GM12878 (cell line): ENCODE measurements at regions not wholly inside any gene's neighbourhood (a gene's known extent, or its start where the extent isn't known, plus 50 kb on each side); places are given as distances from the start of the nearest gene placed in this dataset.

Source experiments
- EP300 ChIP-seq, 2 experiments: fragments of 150-350 bp in 1 of 2; IDR thresholded peaks; 2 replicates each; pipeline ENCODE4 v1.6.1; 2011 to 2012; ENCODE audit warnings: low read depth in 2 of 2, low read length in 2 of 2, borderline replicate concordance in 1 of 2, improper control_type of control experiment in 1 of 2, inconsistent platforms in 1 of 2; ENCODE audit not compliant: control insufficient read depth in 1 of 2
- EZH2 ChIP-seq: IDR thresholded peaks from 2 replicates; pipeline ENCODE4 v1.6.1; 2012; ENCODE audit warnings: low read depth, mild to moderate bottlenecking, control low read depth, inconsistent platforms, low read length, borderline replicate concordance; ENCODE audit not compliant: control insufficient read depth
- KDM1A ChIP-seq: fragments of 200-600 bp; sonication (generic); IDR thresholded peaks from 2 replicates; pipeline ENCODE4 v1.6.1; 2016; ENCODE audit warnings: borderline replicate concordance
- MYC ChIP-seq: IDR thresholded peaks from 2 replicates; pipeline ENCODE4 v1.6.1; 2011; ENCODE audit warnings: mild to moderate bottlenecking, low read length, moderate library complexity, inconsistent platforms; ENCODE audit not compliant: insufficient read depth, insufficient replicate concordance, insufficient read length, severe bottlenecking
- NFYB ChIP-seq: IDR thresholded peaks from 2 replicates; pipeline ENCODE4 v1.6.1; 2011; ENCODE audit warnings: low read depth, mild to moderate bottlenecking, low read length, improper control_type of control experiment, moderate library complexity; ENCODE audit not compliant: insufficient read depth
- SPI1 ChIP-seq: IDR thresholded peaks from 2 replicates; pipeline ENCODE4 v1.6.1; 2011; ENCODE audit warnings: low read depth, mild to moderate bottlenecking, low read length, moderate library complexity, borderline replicate concordance; ENCODE audit not compliant: insufficient read depth
- ZNF384 ChIP-seq: IDR thresholded peaks from 2 replicates; pipeline ENCODE4 v1.6.1; 2012; ENCODE audit warnings: low read depth, mild to moderate bottlenecking, low read length, improper control_type of control experiment, borderline replicate concordance
- TF ChIP-seq, protein P1 (sequence below): IDR thresholded peaks from 2 replicates; pipeline ENCODE4 v1.6.1; 2012; ENCODE audit warnings: low read depth, low read length, improper control_type of control experiment
- TF ChIP-seq, protein P2 (sequence below), 3 experiments: IDR thresholded peaks in 2 of 3; conservative IDR thresholded peaks in 1 of 3; 2 replicates each; pipeline ENCODE4 v1.5.1; 2011; ENCODE audit warnings: low read depth in 3 of 3, low read length in 3 of 3, mild to moderate bottlenecking in 3 of 3, control low read depth in 2 of 3, moderate library complexity in 2 of 3, inconsistent platforms in 1 of 3, mixed read lengths in 1 of 3; ENCODE audit not compliant: control insufficient read depth in 2 of 3, insufficient read depth in 1 of 3; ENCODE audit errors: extremely low read depth in 1 of 3

DNA sequence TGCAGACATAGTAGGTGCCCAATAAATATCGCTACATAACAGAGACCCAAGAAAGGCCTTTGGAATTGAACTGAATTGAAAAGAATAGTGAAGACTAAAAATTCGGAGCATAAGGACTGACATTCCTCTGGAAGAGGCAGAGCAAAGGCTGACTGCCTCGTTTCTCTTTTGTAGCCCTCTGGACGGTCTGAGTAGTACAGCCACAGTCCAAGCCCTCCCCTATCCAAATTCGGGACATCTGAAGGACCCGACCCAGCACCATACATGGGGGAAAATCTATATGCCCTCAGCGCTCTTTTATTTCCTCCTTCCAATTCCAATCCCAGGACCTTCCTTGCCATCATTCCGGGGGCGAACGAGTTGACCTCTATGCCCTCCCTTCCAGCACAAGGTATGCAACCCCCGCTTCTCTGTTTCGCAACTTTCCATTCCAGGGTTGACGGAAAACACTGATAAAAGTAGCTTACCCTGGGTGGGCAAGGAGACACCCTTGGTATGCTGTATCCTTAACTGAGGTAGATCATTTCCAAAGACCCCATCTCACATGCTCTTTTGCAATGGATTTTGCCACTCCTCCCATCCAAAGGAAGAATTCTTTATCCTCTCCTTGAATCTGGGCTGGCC is 127.4 kb upstream of the MAP1LC3B2 start:
- TF ChIP-seq, protein P1, sequence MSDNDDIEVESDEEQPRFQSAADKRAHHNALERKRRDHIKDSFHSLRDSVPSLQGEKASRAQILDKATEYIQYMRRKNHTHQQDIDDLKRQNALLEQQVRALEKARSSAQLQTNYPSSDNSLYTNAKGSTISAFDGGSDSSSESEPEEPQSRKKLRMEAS = no peak
- no peak for TF ChIP-seq ZNF384
- TF ChIP-seq, protein P2, sequence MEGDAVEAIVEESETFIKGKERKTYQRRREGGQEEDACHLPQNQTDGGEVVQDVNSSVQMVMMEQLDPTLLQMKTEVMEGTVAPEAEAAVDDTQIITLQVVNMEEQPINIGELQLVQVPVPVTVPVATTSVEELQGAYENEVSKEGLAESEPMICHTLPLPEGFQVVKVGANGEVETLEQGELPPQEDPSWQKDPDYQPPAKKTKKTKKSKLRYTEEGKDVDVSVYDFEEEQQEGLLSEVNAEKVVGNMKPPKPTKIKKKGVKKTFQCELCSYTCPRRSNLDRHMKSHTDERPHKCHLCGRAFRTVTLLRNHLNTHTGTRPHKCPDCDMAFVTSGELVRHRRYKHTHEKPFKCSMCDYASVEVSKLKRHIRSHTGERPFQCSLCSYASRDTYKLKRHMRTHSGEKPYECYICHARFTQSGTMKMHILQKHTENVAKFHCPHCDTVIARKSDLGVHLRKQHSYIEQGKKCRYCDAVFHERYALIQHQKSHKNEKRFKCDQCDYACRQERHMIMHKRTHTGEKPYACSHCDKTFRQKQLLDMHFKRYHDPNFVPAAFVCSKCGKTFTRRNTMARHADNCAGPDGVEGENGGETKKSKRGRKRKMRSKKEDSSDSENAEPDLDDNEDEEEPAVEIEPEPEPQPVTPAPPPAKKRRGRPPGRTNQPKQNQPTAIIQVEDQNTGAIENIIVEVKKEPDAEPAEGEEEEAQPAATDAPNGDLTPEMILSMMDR (IDR thresholded peaks at IDR 0.05 in 2 of 3, conservative IDR thresholded peaks at IDR 0.05 in 1 of 3; ENCODE audit: control insufficient read depth in 2 of 3, extremely low read depth in 1 of 3, insufficient read depth in 1 of 3, low read depth in 3 of 3, low read length in 3 of 3) = no peak
- no peak for TF ChIP-seq SPI1
- TF ChIP-seq EZH2 = no peak
- TF ChIP-seq EP300 (IDR thresholded peaks at IDR 0.05; ENCODE audit: borderline replicate concordance in 1 of 2, control insufficient read depth in 1 of 2, low read depth in 2 of 2, low read length in 2 of 2) = no peak
- no peak for TF ChIP-seq MYC
- no peak for TF ChIP-seq KDM1A
- TF ChIP-seq NFYB = no peak
